ENCODE measurements at regions not wholly inside any gene's neighbourhood (a gene's known extent, or its start where the extent isn't known, plus 50 kb on each side); places are given as distances from the start of the nearest gene placed in this dataset.

GRCh38 chr2:147519178-147519577 lies 325.7 kb upstream of the ACVR2A start:
- TF ChIP-seq CTCF (IDR thresholded peaks at IDR 0.05) (no peak), POLR2A (IDR thresholded peaks at IDR 0.05) (no peak)
